ENCODE measurements at regions not wholly inside any gene's neighbourhood (a gene's known extent, or its start where the extent isn't known, plus 50 kb on each side); places are given as distances from the start of the nearest gene placed in this dataset.
"Not testable (repeated sequence)": the region's sequence is repeated elsewhere in the genome, so short reads cannot be mapped to it uniquely, and the experiment has no call there.

GRCh38 chr5:89059274-89059673 is 176.3 kb upstream of the MEF2C start:
- Histone ChIP-seq H3K4me3 (no peak overlapping the region), H3K4me1 (no peaks in the 10 kb centered on the region), H3K27me3 (ENCODE audit: low read depth) (no peaks in the 10 kb centered on the region), H3K27ac (replicated peaks) (no peak overlapping the region), H3K9me3 (replicated peaks) (no peaks in the 10 kb centered on the region), H3K36me3 (no peaks in the 10 kb centered on the region)
- TF ChIP-seq CTCF (IDR thresholded peaks at IDR 0.05; ENCODE audit: borderline replicate concordance): no peak
- DNase-seq: no peak
- intact Hi-C loops (cut with micrococcal nuclease): no loop called here

GRCh38 chr5:89055695-89056085 is 172.7 kb upstream of the MEF2C start:
- TF ChIP-seq CTCF (IDR thresholded peaks at IDR 0.05; ENCODE audit: borderline replicate concordance): no peak
- H3K36me3 ChIP-seq: no peaks in the 10 kb centered on the region
- no peaks in the 10 kb centered on the region for H3K4me1 ChIP-seq
- H3K27ac ChIP-seq (replicated peaks): no peak overlapping the region
- no peaks in the 10 kb centered on the region for H3K27me3 ChIP-seq (ENCODE audit: low read depth)
- H3K4me3 ChIP-seq: no peak overlapping the region
- intact Hi-C loops (cut with micrococcal nuclease): no loop called here
- peaks cover 4% of the 10 kb centered on the region for H3K9me3 ChIP-seq (replicated peaks)
- no peak for DNase-seq

- no peak for TF ChIP-seq CTCF (IDR thresholded peaks at IDR 0.05; ENCODE audit: borderline replicate concordance)
- Histone ChIP-seq H3K36me3 (no peaks in the 10 kb centered on the region), H3K9me3 (replicated peaks) (peaks cover 9% of the 10 kb centered on the region), H3K27me3 (ENCODE audit: low read depth) (no peaks in the 10 kb centered on the region), H3K4me3 (no peak overlapping the region), H3K27ac (replicated peaks) (no peak overlapping the region), H3K4me1 (no peaks in the 10 kb centered on the region)
- DNase-seq: no peak
- intact Hi-C loops (cut with micrococcal nuclease): no loop called here
Measured at GRCh38 chr5:89055015-89055694, 172.2 kb upstream of the MEF2C start.

- Histone ChIP-seq H3K27ac (replicated peaks) (no peak overlapping the region), H3K27me3 (ENCODE audit: low read depth) (no peaks in the 10 kb centered on the region), H3K4me3 (no peak overlapping the region), H3K9me3 (replicated peaks) (peaks cover 14% of the 10 kb centered on the region), H3K4me1 (no peaks in the 10 kb centered on the region), H3K36me3 (no peaks in the 10 kb centered on the region)
- no peak for TF ChIP-seq CTCF (IDR thresholded peaks at IDR 0.05; ENCODE audit: borderline replicate concordance)
- intact Hi-C loops (cut with micrococcal nuclease): no loop called here
- DNase-seq: no peak
Measured at GRCh38 chr5:89053547-89053946, 170.6 kb upstream of the MEF2C start.

- peaks cover 14% of the 10 kb centered on the region for H3K9me3 ChIP-seq (replicated peaks)
- H3K27ac ChIP-seq (replicated peaks); H3K4me1 ChIP-seq; intact Hi-C loops (cut with micrococcal nuclease); H3K4me3 ChIP-seq; H3K36me3 ChIP-seq; H3K27me3 ChIP-seq (ENCODE audit: low read depth); DNase-seq: not testable (repeated sequence)
Measured at GRCh38 chr5:89050062-89050461, 167.1 kb upstream of the MEF2C start.

- no peaks in the 10 kb centered on the region for H3K27me3 ChIP-seq (ENCODE audit: low read depth)
- intact Hi-C loops (cut with micrococcal nuclease): no loop called here
- H3K36me3 ChIP-seq: no peaks in the 10 kb centered on the region
- peaks cover 14% of the 10 kb centered on the region for H3K9me3 ChIP-seq (replicated peaks)
- no peak overlapping the region for H3K4me3 ChIP-seq
- H3K4me1 ChIP-seq: no peaks in the 10 kb centered on the region
- no peak overlapping the region for H3K27ac ChIP-seq (replicated peaks)
- no peak for TF ChIP-seq CTCF (IDR thresholded peaks at IDR 0.05; ENCODE audit: borderline replicate concordance)
- DNase-seq: no peak
Measured at GRCh38 chr5:89047571-89047970, 164.6 kb upstream of the MEF2C start.

Data from left ventricle myocardium inferior (tissue), 1 donor.